ENCODE measurements at regions not wholly inside any gene's neighbourhood (a gene's known extent, or its start where the extent isn't known, plus 50 kb on each side); places are given as distances from the start of the nearest gene placed in this dataset.

DNA sequence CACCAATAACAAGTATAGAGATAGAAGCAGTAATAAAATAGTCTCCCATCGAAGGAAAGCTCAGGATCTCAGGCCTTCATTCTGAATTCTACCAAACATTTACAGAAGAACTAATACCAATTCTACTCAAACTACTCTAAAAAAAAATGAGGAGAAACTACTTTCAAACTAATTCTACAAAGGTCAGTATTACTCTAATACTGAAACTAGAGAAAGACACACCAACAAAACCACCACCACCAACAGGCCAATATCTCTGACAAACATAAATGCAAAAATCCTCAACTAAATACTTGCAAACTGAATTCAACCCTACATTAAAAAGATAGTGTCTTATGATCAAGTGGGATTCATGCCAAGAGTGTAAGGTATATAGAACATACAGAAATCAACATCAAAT is 1078.4 kb downstream of the KCNT2 start:
- intact Hi-C loops (cut with DNase I; ENCODE audit: low total_unique reads), result no loop called here
- ATAC-seq (no peak), DNase-seq (no peak)
- Histone ChIP-seq H3K36me3 (no peaks in the 10 kb centered on the region), H3K4me3 (no peak overlapping the region), H3K27ac (no peak overlapping the region), H3K9me3 (no peaks in the 10 kb centered on the region), H3K4me1 (no peaks in the 10 kb centered on the region), H3K27me3 (no peaks in the 10 kb centered on the region)
- in situ Hi-C loops (cut with MboI; ENCODE audit: low sequenced_read_pairs in 4 of 4), result no loop called here
- TF ChIP-seq CTCF (IDR thresholded peaks at IDR 0.05 in 4 of 5, conservative IDR thresholded peaks at IDR 0.05 in 1 of 5) (no peak), POLR2A (IDR thresholded peaks at IDR 0.05) (no peak)

DNA sequence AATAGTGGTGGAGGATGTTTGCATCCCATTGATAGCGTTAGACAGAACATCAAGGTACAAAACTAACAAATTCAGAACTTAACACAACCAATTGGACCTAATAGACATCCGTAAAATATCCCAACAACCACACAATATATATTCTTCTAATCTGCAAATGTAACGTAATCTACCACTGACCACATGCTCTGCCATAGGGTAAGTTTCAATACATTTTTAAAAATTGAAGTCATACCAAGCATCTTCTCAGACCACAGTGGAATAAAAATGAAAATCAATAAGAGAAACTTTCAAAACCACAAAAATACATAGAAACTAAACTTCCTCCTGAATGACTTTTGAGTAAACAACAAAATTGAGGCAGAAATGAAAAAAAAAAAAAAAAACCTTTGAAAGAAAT is 1087.5 kb downstream of the KCNT2 start:
- H3K9me3 ChIP-seq, result no peaks in the 10 kb centered on the region
- in situ Hi-C loops (cut with MboI; ENCODE audit: low sequenced_read_pairs in 4 of 4), result no loop called here
- H3K27ac ChIP-seq, result no peak overlapping the region
- intact Hi-C loops (cut with DNase I; ENCODE audit: low total_unique reads), result no loop called here
- H3K4me1 ChIP-seq, result no peaks in the 10 kb centered on the region
- DNase-seq (no peak), ATAC-seq (no peak)
- no peaks in the 10 kb centered on the region for H3K36me3 ChIP-seq
- TF ChIP-seq CTCF (IDR thresholded peaks at IDR 0.05 in 4 of 5, conservative IDR thresholded peaks at IDR 0.05 in 1 of 5) (no peak), POLR2A (IDR thresholded peaks at IDR 0.05) (no peak)
- H3K27me3 ChIP-seq, result no peaks in the 10 kb centered on the region
- H3K4me3 ChIP-seq, result no peak overlapping the region

DNA sequence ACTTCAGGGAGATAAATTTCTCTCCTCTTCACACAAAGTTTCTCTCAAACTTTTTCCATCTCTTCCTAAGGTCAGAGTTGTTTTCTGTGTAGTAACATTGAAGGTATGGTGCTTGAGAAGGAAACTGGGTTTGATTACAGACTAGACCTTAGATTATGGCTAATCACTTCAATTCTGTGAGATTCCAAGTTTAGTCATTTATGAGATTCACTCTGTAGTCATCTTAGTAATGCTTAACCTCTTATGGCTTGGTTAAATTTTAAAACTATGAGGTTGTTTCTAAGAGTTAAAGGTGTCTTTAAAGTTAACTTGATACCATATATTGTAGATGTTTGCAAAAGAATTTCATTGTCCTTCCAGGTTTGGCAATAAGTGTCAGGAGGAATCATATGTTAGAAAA is 1092.2 kb downstream of the KCNT2 start:
- no peaks in the 10 kb centered on the region for H3K4me1 ChIP-seq
- H3K4me3 ChIP-seq, result no peak overlapping the region
- no peaks in the 10 kb centered on the region for H3K9me3 ChIP-seq
- no peaks in the 10 kb centered on the region for H3K36me3 ChIP-seq
- no peaks in the 10 kb centered on the region for H3K27me3 ChIP-seq
- in situ Hi-C loops (cut with MboI; ENCODE audit: low sequenced_read_pairs in 4 of 4) (no loop called here), intact Hi-C loops (cut with DNase I; ENCODE audit: low total_unique reads) (no loop called here)
- TF ChIP-seq CTCF (IDR thresholded peaks at IDR 0.05 in 4 of 5, conservative IDR thresholded peaks at IDR 0.05 in 1 of 5) (no peak), POLR2A (IDR thresholded peaks at IDR 0.05) (no peak)
- H3K27ac ChIP-seq, result no peak overlapping the region
- no peak for ATAC-seq
- DNase-seq, result no peak

GRCh38 chr1:195511501-195511900 is 1096.7 kb downstream of the KCNT2 start:
- in situ Hi-C loops (cut with MboI; ENCODE audit: low sequenced_read_pairs in 4 of 4) (no loop called here), intact Hi-C loops (cut with DNase I; ENCODE audit: low total_unique reads) (no loop called here)
- Histone ChIP-seq H3K27ac (no peak overlapping the region), H3K36me3 (no peaks in the 10 kb centered on the region), H3K4me3 (no peak overlapping the region), H3K9me3 (no peaks in the 10 kb centered on the region), H3K4me1 (no peaks in the 10 kb centered on the region), H3K27me3 (no peaks in the 10 kb centered on the region)
- DNase-seq (no peak), ATAC-seq (no peak)
- TF ChIP-seq POLR2A (IDR thresholded peaks at IDR 0.05) (no peak), CTCF (IDR thresholded peaks at IDR 0.05 in 4 of 5, conservative IDR thresholded peaks at IDR 0.05 in 1 of 5) (no peak)

GRCh38 chr1:195501118-195501517 is 1107.1 kb downstream of the KCNT2 start:
- intact Hi-C loops (cut with DNase I; ENCODE audit: low total_unique reads), result no loop called here
- DNase-seq (no peak), ATAC-seq (no peak)
- Histone ChIP-seq H3K27ac (no peak overlapping the region), H3K4me1 (no peaks in the 10 kb centered on the region), H3K4me3 (no peak overlapping the region), H3K27me3 (no peaks in the 10 kb centered on the region), H3K9me3 (no peaks in the 10 kb centered on the region), H3K36me3 (no peaks in the 10 kb centered on the region)
- in situ Hi-C loops (cut with MboI; ENCODE audit: low sequenced_read_pairs in 4 of 4), result no loop called here
- TF ChIP-seq POLR2A (IDR thresholded peaks at IDR 0.05) (no peak), CTCF (IDR thresholded peaks at IDR 0.05 in 4 of 5, conservative IDR thresholded peaks at IDR 0.05 in 1 of 5) (no peak)
